ENCODE measurements at regions not wholly inside any gene's neighbourhood (a gene's known extent, or its start where the extent isn't known, plus 50 kb on each side); places are given as distances from the start of the nearest gene placed in this dataset.

GRCh38 chr3:66150977-66151376, 69.8 kb upstream of the SLC25A26 start:
- no peaks in the 10 kb centered on the region for H3K79me2 ChIP-seq (ENCODE audit: insufficient read depth, low read length)
- Mint-ChIP-seq H3K9me3 (peaks cover 0 to 3% (median 0%) of the 10 kb centered on the region in 7 donors), H3K27ac (peak overlapping the region in 1 of 7 donors; percentile 33), H3K4me3 (no peak overlapping the region), H3K27me3 (ENCODE audit: low read depth in 3 of 3) (peaks cover 0 to 5% (median 2%) of the 10 kb centered on the region in 3 donors), H3K36me3 (no peaks in the 10 kb centered on the region), H3K4me1 (no peaks in the 10 kb centered on the region)
- intact Hi-C loops (cut with micrococcal nuclease): no loop called here
- 100% methylated on average over 2 of the region's 5 CpGs for WGBS (ENCODE audit: insufficient coverage)
- H3K4me3 ChIP-seq (replicated peaks in 1 of 3; ENCODE audit: low read depth in 2 of 3, low read length in 3 of 3): no peak overlapping the region
- TF ChIP-seq, protein P1, sequence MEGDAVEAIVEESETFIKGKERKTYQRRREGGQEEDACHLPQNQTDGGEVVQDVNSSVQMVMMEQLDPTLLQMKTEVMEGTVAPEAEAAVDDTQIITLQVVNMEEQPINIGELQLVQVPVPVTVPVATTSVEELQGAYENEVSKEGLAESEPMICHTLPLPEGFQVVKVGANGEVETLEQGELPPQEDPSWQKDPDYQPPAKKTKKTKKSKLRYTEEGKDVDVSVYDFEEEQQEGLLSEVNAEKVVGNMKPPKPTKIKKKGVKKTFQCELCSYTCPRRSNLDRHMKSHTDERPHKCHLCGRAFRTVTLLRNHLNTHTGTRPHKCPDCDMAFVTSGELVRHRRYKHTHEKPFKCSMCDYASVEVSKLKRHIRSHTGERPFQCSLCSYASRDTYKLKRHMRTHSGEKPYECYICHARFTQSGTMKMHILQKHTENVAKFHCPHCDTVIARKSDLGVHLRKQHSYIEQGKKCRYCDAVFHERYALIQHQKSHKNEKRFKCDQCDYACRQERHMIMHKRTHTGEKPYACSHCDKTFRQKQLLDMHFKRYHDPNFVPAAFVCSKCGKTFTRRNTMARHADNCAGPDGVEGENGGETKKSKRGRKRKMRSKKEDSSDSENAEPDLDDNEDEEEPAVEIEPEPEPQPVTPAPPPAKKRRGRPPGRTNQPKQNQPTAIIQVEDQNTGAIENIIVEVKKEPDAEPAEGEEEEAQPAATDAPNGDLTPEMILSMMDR (IDR thresholded peaks at IDR 0.05): no peak
- no peak overlapping the region for H3K27ac ChIP-seq (ENCODE audit: low read depth in 1 of 2, low read length in 2 of 2)
- DNase-seq: no peak
- H3K9ac ChIP-seq (ENCODE audit: insufficient read depth, low read length, poor library complexity, severe bottlenecking): no peak overlapping the region
- H2AFZ ChIP-seq (ENCODE audit: insufficient read depth, low read depth, low read length, poor library complexity, severe bottlenecking): no peak overlapping the region
- H3K4me1 ChIP-seq (ENCODE audit: control insufficient read depth in 1 of 2, insufficient read depth in 2 of 2, low read length in 2 of 2): no peaks in the 10 kb centered on the region
- H3K4me2 ChIP-seq (replicated peaks; ENCODE audit: extremely low read depth, low read length, poor library complexity, severe bottlenecking): no peak overlapping the region
- H3K27me3 ChIP-seq (ENCODE audit: control insufficient read depth in 2 of 2, insufficient read depth in 2 of 2, low read length in 2 of 2): no peaks in the 10 kb centered on the region
- no peaks in the 10 kb centered on the region for H3K9me3 ChIP-seq (replicated peaks in 1 of 2; ENCODE audit: control insufficient read depth in 1 of 2, insufficient read depth in 1 of 2, low read length in 2 of 2)
- H3K36me3 ChIP-seq (replicated peaks in 1 of 2; ENCODE audit: control insufficient read depth in 1 of 2, insufficient read depth in 2 of 2, low read length in 2 of 2): no peaks in the 10 kb centered on the region
- no peaks in the 10 kb centered on the region for H4K20me1 ChIP-seq (ENCODE audit: insufficient read depth, low read length)

- Histone ChIP-seq H3K9ac (ENCODE audit: insufficient read depth, low read length, poor library complexity, severe bottlenecking) (no peak overlapping the region), H3K27me3 (ENCODE audit: control insufficient read depth in 2 of 2, insufficient read depth in 2 of 2, low read length in 2 of 2) (no peaks in the 10 kb centered on the region), H3K27ac (ENCODE audit: low read depth in 1 of 2, low read length in 2 of 2) (no peak overlapping the region), H3K4me1 (ENCODE audit: control insufficient read depth in 1 of 2, insufficient read depth in 2 of 2, low read length in 2 of 2) (no peaks in the 10 kb centered on the region), H3K9me3 (replicated peaks in 1 of 2; ENCODE audit: control insufficient read depth in 1 of 2, insufficient read depth in 1 of 2, low read length in 2 of 2) (no peaks in the 10 kb centered on the region), H3K36me3 (replicated peaks in 1 of 2; ENCODE audit: control insufficient read depth in 1 of 2, insufficient read depth in 2 of 2, low read length in 2 of 2) (no peaks in the 10 kb centered on the region), H3K79me2 (ENCODE audit: insufficient read depth, low read length) (no peaks in the 10 kb centered on the region), H3K4me2 (replicated peaks; ENCODE audit: extremely low read depth, low read length, poor library complexity, severe bottlenecking) (no peak overlapping the region), H2AFZ (ENCODE audit: insufficient read depth, low read depth, low read length, poor library complexity, severe bottlenecking) (no peak overlapping the region), H4K20me1 (ENCODE audit: insufficient read depth, low read length) (no peaks in the 10 kb centered on the region), H3K4me3 (replicated peaks in 1 of 3; ENCODE audit: low read depth in 2 of 3, low read length in 3 of 3) (no peak overlapping the region)
- Mint-ChIP-seq H3K9me3 (peaks cover 0 to 3% (median 0%) of the 10 kb centered on the region in 7 donors), H3K36me3 (no peaks in the 10 kb centered on the region), H3K4me3 (no peak overlapping the region), H3K4me1 (no peaks in the 10 kb centered on the region), H3K27ac (no peak overlapping the region), H3K27me3 (ENCODE audit: low read depth in 3 of 3) (peaks cover 0 to 5% (median 2%) of the 10 kb centered on the region in 3 donors)
- intact Hi-C loops (cut with micrococcal nuclease): no loop called here
- WGBS (ENCODE audit: insufficient coverage): no CpG with 5 or more reads among the region's 1 CpG
- DNase-seq: no peak
- TF ChIP-seq, protein P1 (IDR thresholded peaks at IDR 0.05): no peak
These were observed 71.5 kb upstream of the SLC25A26 start for GRCh38 chr3:66149269-66149668.

Measured in CD14-positive monocyte (primary cell).